ENCODE measurements at regions not wholly inside any gene's neighbourhood (a gene's known extent, or its start where the extent isn't known, plus 50 kb on each side); places are given as distances from the start of the nearest gene placed in this dataset.

DNA sequence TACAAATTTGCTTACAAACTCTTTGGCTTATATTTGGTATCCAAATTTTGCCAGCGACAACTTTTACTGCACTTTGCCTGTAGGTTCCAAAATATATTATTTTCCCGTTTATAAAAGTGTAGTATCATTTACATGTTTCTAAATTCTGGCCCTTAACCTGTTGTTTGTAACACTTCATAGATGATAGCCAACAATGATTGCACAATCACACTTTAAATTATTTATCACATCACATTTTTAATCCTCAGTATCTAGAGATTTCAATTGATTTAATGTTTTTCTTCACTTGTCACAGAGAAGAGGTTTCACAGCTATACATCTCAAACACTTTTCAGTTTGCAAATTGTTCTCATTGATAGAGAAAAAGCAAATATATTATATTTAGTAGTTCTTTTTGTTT, 1151.2 kb upstream of the EYS start:
- ChIA-PET CTCF (no interaction called here), POLR2A (no interaction called here)
- Histone ChIP-seq H3K4me2 (no peak overlapping the region), H3K9me3 (no peaks in the 10 kb centered on the region), H3K4me3 (no peak overlapping the region), H3K4me1 (no peaks in the 10 kb centered on the region), H3K27ac (no peak overlapping the region)
- FAIRE-seq (no peak), DNase-seq (ENCODE audit: low read depth in 1 of 2, low spot score in 1 of 2) (no peak), ATAC-seq (no peak)
- TF ChIP-seq NR3C1 (IDR thresholded peaks at IDR 0.05) (no peak), JUN (IDR thresholded peaks at IDR 0.05) (no peak), SREBF2 (IDR thresholded peaks at IDR 0.05) (no peak), HDAC2 (IDR thresholded peaks at IDR 0.05) (no peak), ZFP36 (IDR thresholded peaks at IDR 0.05; ENCODE audit: borderline replicate concordance, partially characterized antibody) (no peak), TP53 (CRISPR knock-in tag; IDR thresholded peaks at IDR 0.05) (no peak), MYC (IDR thresholded peaks at IDR 0.05; ENCODE audit: borderline replicate concordance, low read length) (no peak), CEBPB (IDR thresholded peaks at IDR 0.05) (no peak), HES2 (IDR thresholded peaks at IDR 0.05) (no peak), ATOH8 (CRISPR knock-in tag; IDR thresholded peaks at IDR 0.05; ENCODE audit: low read depth) (no peak), CBX2 (IDR thresholded peaks at IDR 0.05; ENCODE audit: borderline replicate concordance, low read depth) (no peak), MAZ (IDR thresholded peaks at IDR 0.05; ENCODE audit: borderline replicate concordance, low read depth, low read length) (no peak), KDM5A (IDR thresholded peaks at IDR 0.05) (no peak), EHMT2 (IDR thresholded peaks at IDR 0.05; ENCODE audit: low read depth) (no peak), E2F6 (IDR thresholded peaks at IDR 0.05; ENCODE audit: borderline replicate concordance, low read depth) (no peak)
- TF ChIP-seq, protein P1, sequence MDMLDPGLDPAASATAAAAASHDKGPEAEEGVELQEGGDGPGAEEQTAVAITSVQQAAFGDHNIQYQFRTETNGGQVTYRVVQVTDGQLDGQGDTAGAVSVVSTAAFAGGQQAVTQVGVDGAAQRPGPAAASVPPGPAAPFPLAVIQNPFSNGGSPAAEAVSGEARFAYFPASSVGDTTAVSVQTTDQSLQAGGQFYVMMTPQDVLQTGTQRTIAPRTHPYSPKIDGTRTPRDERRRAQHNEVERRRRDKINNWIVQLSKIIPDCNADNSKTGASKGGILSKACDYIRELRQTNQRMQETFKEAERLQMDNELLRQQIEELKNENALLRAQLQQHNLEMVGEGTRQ (IDR thresholded peaks at IDR 0.05) = no peak
- TF ChIP-seq, protein P2, sequence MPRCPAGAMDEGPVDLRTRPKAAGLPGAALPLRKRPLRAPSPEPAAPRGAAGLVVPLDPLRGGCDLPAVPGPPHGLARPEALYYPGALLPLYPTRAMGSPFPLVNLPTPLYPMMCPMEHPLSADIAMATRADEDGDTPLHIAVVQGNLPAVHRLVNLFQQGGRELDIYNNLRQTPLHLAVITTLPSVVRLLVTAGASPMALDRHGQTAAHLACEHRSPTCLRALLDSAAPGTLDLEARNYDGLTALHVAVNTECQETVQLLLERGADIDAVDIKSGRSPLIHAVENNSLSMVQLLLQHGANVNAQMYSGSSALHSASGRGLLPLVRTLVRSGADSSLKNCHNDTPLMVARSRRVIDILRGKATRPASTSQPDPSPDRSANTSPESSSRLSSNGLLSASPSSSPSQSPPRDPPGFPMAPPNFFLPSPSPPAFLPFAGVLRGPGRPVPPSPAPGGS (IDR thresholded peaks at IDR 0.05) = no peak
- 19% methylated on average over 2 of the region's 2 CpGs for WGBS (ENCODE audit: missing lambda C conversion rate)

DNA sequence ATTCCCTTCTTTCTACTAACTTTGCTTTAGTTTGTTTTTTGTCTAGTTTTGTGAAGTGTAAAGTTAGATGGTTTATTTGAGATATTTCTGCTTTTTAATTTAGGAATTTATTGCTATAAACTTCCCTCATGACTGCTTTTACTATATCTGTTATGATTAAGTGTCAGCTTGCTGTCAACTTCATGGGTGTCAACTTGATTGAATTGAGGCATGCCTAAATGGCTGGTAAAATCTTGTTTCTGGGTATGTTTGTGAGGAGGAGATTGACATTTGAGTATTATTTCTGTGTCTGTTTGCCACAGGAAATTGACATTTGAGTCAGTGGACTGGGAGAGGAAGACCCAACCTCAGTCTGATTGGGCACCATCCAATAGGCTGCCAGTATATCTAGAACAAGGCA, 1147.0 kb upstream of the EYS start:
- DNase-seq (ENCODE audit: low read depth in 1 of 2, low spot score in 1 of 2) = no peak
- POLR2A ChIA-PET = no interaction called here
- Histone ChIP-seq H3K4me3 (no peak overlapping the region), H3K9me3 (no peaks in the 10 kb centered on the region), H3K4me2 (no peak overlapping the region), H3K27ac (no peak overlapping the region), H3K4me1 (no peaks in the 10 kb centered on the region)
- no peak for ATAC-seq
- TF ChIP-seq EHF (CRISPR knock-in tag; IDR thresholded peaks at IDR 0.05) (no peak), ZSCAN20 (CRISPR knock-in tag; IDR thresholded peaks at IDR 0.05) (no peak), MAFK (IDR thresholded peaks at IDR 0.05; ENCODE audit: partially characterized antibody) (no peak), ZNF302 (CRISPR knock-in tag; IDR thresholded peaks at IDR 0.05) (no peak), PHF8 (IDR thresholded peaks at IDR 0.05; ENCODE audit: borderline replicate concordance, low read depth) (no peak), EHMT2 (IDR thresholded peaks at IDR 0.05; ENCODE audit: low read depth) (no peak), CHD2 (IDR thresholded peaks at IDR 0.05; ENCODE audit: low read length, partially characterized antibody) (no peak)
- FAIRE-seq = no peak
- CTCF ChIA-PET = no interaction called here

- Histone ChIP-seq H3K4me1 (no peaks in the 10 kb centered on the region), H3K27ac (no peak overlapping the region), H3K4me2 (no peak overlapping the region), H3K9me3 (no peaks in the 10 kb centered on the region), H3K4me3 (no peak overlapping the region)
- no peak for DNase-seq (ENCODE audit: low read depth in 1 of 2, low spot score in 1 of 2)
- no peak for TF ChIP-seq MAZ (IDR thresholded peaks at IDR 0.05; ENCODE audit: borderline replicate concordance, low read depth, low read length)
- no peak for TF ChIP-seq NFE2L2 (conservative IDR thresholded peaks at IDR 0.05; ENCODE audit: low read length)
- no peak for TF ChIP-seq ESRRA (IDR thresholded peaks at IDR 0.05; ENCODE audit: borderline replicate concordance, low read length)
- no peak for TF ChIP-seq NPAS2 (CRISPR knock-in tag; IDR thresholded peaks at IDR 0.05; ENCODE audit: borderline replicate concordance)
- no peak for TF ChIP-seq HOXB13 (CRISPR knock-in tag; IDR thresholded peaks at IDR 0.05; ENCODE audit: low read depth)
- no peak for TF ChIP-seq ZSCAN20 (CRISPR knock-in tag; IDR thresholded peaks at IDR 0.05)
- no peak for TF ChIP-seq HOXA7 (CRISPR knock-in tag; IDR thresholded peaks at IDR 0.05)
- no peak for TF ChIP-seq CBX2 (IDR thresholded peaks at IDR 0.05; ENCODE audit: borderline replicate concordance, low read depth)
- TF ChIP-seq MAFK (IDR thresholded peaks at IDR 0.05; ENCODE audit: partially characterized antibody) = no peak
- no peak for TF ChIP-seq ZFP36 (IDR thresholded peaks at IDR 0.05; ENCODE audit: borderline replicate concordance, partially characterized antibody)
- no peak for TF ChIP-seq EHF (CRISPR knock-in tag; IDR thresholded peaks at IDR 0.05)
- TF ChIP-seq, protein P3, sequence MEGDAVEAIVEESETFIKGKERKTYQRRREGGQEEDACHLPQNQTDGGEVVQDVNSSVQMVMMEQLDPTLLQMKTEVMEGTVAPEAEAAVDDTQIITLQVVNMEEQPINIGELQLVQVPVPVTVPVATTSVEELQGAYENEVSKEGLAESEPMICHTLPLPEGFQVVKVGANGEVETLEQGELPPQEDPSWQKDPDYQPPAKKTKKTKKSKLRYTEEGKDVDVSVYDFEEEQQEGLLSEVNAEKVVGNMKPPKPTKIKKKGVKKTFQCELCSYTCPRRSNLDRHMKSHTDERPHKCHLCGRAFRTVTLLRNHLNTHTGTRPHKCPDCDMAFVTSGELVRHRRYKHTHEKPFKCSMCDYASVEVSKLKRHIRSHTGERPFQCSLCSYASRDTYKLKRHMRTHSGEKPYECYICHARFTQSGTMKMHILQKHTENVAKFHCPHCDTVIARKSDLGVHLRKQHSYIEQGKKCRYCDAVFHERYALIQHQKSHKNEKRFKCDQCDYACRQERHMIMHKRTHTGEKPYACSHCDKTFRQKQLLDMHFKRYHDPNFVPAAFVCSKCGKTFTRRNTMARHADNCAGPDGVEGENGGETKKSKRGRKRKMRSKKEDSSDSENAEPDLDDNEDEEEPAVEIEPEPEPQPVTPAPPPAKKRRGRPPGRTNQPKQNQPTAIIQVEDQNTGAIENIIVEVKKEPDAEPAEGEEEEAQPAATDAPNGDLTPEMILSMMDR (IDR thresholded peaks at IDR 0.05) = no peak
- no peak for TF ChIP-seq RAD21 (conservative IDR thresholded peaks at IDR 0.05 in 1 of 2, IDR thresholded peaks at IDR 0.05 in 1 of 2)
- ChIA-PET POLR2A (no interaction called here), CTCF (no interaction called here)
- ATAC-seq = no peak
- FAIRE-seq = no peak
- WGBS (ENCODE audit: missing lambda C conversion rate) = 19% methylated on average over 3 of the region's 3 CpGs
These were observed 1144.9 kb upstream of the EYS start for GRCh38 chr6:66851930-66852329.

Measured in A549 (cell line).